HCT116 (cell line): ENCODE measurements at regions not wholly inside any gene's neighbourhood (a gene's known extent, or its start where the extent isn't known, plus 50 kb on each side); places are given as distances from the start of the nearest gene placed in this dataset.

Experiments used
- ATAC-seq: fragments of 200-7000 bp; cut with Tn5 transposase; 2 replicates; pipeline ENCODE4 v1.9.1; 2020; ENCODE audit warnings: mild to moderate bottlenecking, moderate library complexity
- BruUV-seq: library from RNA; stranded (reverse); fragments of 400-500 nt; replicated peaks from 2 replicates; lab custom pipeline; 2021; lab: Mats Ljungman, UMichigan
- CTCF ChIA-PET: fragments of 300-600 bp; sonication (Branson Sonifier 250); formaldehyde crosslinking; loops from one replicate; lab custom pipeline; 2021; ENCODE audit warnings: antibody characterized with exemption; lab: Charles Lee
- POLR2A ChIA-PET: fragments of 300-600, 350-600 bp; sonication (Branson Sonifier 250); formaldehyde crosslinking; loops from one replicate; lab custom pipeline; 2021; ENCODE audit warnings: antibody characterized with exemption; lab: Charles Lee
- RAD21 ChIA-PET, 2 experiments: fragments of 300-600 bp; sonication (Branson Sonifier 250); formaldehyde crosslinking; loops; one replicate each; lab custom pipeline; 2023; ENCODE audit warnings: low total read pairs in 2 of 2; ENCODE audit not compliant: uncharacterized antibody in 2 of 2, unreplicated experiment in 2 of 2, low non-redundant PET in 1 of 2; lab: Charles Lee
- DNase-seq: peaks from one replicate; pipeline ENCODE4 v3.0.0-alpha.2; 2010; ENCODE audit warnings: low read depth, low spot score
- H2AFZ ChIP-seq: fragments of 200-600 bp; shearing (Covaris generic), sonication (generic); 2 replicates; pipeline ENCODE4 v1.6.1; 2017; ENCODE audit warnings: low read depth, mixed run types, mixed read lengths, antibody characterized with exemption, low read length; ENCODE audit not compliant: poor library complexity, severe bottlenecking
- H3K27ac ChIP-seq: 2 replicates; pipeline ENCODE4 v1.5.1; 2012; ENCODE audit warnings: low read depth, low read length
- H3K27me3 ChIP-seq: fragments of 200-600 bp; sonication (generic); 2 replicates; pipeline ENCODE4 v1.6.1; 2016; ENCODE audit warnings: mixed run types, low read length, mixed read lengths; ENCODE audit not compliant: insufficient read depth
- H3K36me3 ChIP-seq, 2 experiments: fragments of 200-500 bp in 1 of 2; fragments of 200-600 bp in 1 of 2; sonication (Bioruptor generic) in 1 of 2; sonication (generic) in 1 of 2; 2 replicates each; pipeline versions ENCODE4 v1.5.1 to v1.6.1; 2014 to 2016; ENCODE audit warnings: low read length in 2 of 2, inconsistent platforms in 1 of 2, mixed read lengths in 1 of 2, mixed run types in 1 of 2; ENCODE audit not compliant: insufficient read depth in 2 of 2, control insufficient read depth in 1 of 2
- H3K4me1 ChIP-seq, 2 experiments: fragments of 200-600 bp in 1 of 2; sonication (generic) in 1 of 2; 2 replicates each; pipeline versions ENCODE4 v1.5.1 to v1.6.1; 2012 to 2017; ENCODE audit warnings: low read length in 2 of 2, inconsistent platforms in 1 of 2, mild to moderate bottlenecking in 1 of 2, mixed read lengths in 1 of 2, mixed run types in 1 of 2, moderate library complexity in 1 of 2; ENCODE audit not compliant: insufficient read depth in 2 of 2, control insufficient read depth in 1 of 2
- H3K4me2 ChIP-seq: fragments of 200-600 bp; sonication (generic); 2 replicates; pipeline ENCODE4 v1.6.1; 2017; ENCODE audit warnings: mixed run types, low read length, mixed read lengths
- H3K4me3 ChIP-seq, 2 experiments: fragments of 200-600 bp in 1 of 2; sonication (generic) in 1 of 2; replicated peaks in 1 of 2; 2 replicates each; pipeline ENCODE4 v1.5.1; 2011 to 2016; ENCODE audit warnings: low read length in 2 of 2, control low read depth in 1 of 2, low read depth in 1 of 2, mild to moderate bottlenecking in 1 of 2, mixed read lengths in 1 of 2, mixed run types in 1 of 2
- H3K79me2 ChIP-seq: fragments of 200-600 bp; sonication (generic); 2 replicates; pipeline ENCODE4 v1.6.1; 2017; ENCODE audit warnings: mild to moderate bottlenecking, mixed run types, low read length, moderate library complexity, mixed read lengths; ENCODE audit not compliant: insufficient read depth
- H3K9ac ChIP-seq: fragments of 200-600 bp; sonication (generic); 2 replicates; pipeline ENCODE4 v1.6.1; 2016; ENCODE audit warnings: low read length, mixed read lengths
- H3K9me2 ChIP-seq: fragments of 200-600 bp; sonication (generic), shearing (Covaris generic); 2 replicates; pipeline ENCODE4 v1.6.1; 2017; ENCODE audit warnings: mixed run types, mild to moderate bottlenecking, moderate library complexity; ENCODE audit not compliant: insufficient read depth
- H3K9me3 ChIP-seq, 2 experiments: fragments of 200-500 bp in 1 of 2; fragments of 200-600 bp in 1 of 2; sonication (Bioruptor generic) in 1 of 2; sonication (generic) in 1 of 2; 2 replicates each; pipeline ENCODE4 v1.6.1; 2014 to 2017; ENCODE audit warnings: low read length in 2 of 2, mixed read lengths in 2 of 2, inconsistent platforms in 1 of 2, low read depth in 1 of 2, mild to moderate bottlenecking in 1 of 2, mixed run types in 1 of 2, moderate library complexity in 1 of 2; ENCODE audit not compliant: control insufficient read depth in 1 of 2, insufficient read depth in 1 of 2
- H4K20me1 ChIP-seq: fragments of 200-600 bp; sonication (generic), shearing (Covaris generic); 2 replicates; pipeline ENCODE4 v1.6.1; 2017; ENCODE audit warnings: mixed run types, mild to moderate bottlenecking, moderate library complexity; ENCODE audit not compliant: insufficient read depth
- ATF3 ChIP-seq: IDR thresholded peaks from 2 replicates; pipeline ENCODE4 v1.6.1; 2012
- CBX3 ChIP-seq: IDR thresholded peaks from 2 replicates; pipeline ENCODE4 v1.6.1; 2012; ENCODE audit warnings: low read depth
- CEBPB ChIP-seq: IDR thresholded peaks from 2 replicates; pipeline ENCODE4 v1.6.1; 2012; ENCODE audit warnings: low read depth
- CTCF ChIP-seq, 3 experiments: fragments of 200-600 bp in 1 of 3; sonication (generic) in 1 of 3; IDR thresholded peaks in 2 of 3; conservative IDR thresholded peaks in 1 of 3; 2 replicates each; pipeline ENCODE4 v1.5.1; 2012 to 2017; ENCODE audit warnings: low read depth in 2 of 3, low read length in 2 of 3, antibody characterized with exemption in 1 of 3, borderline replicate concordance in 1 of 3, control low read depth in 1 of 3, mild to moderate bottlenecking in 1 of 3, mixed read lengths in 1 of 3, mixed run types in 1 of 3, moderate library complexity in 1 of 3; ENCODE audit not compliant: insufficient read depth in 1 of 3
- ELF1 ChIP-seq: IDR thresholded peaks from 2 replicates; pipeline ENCODE4 v1.6.1; 2012; ENCODE audit warnings: low read depth, borderline replicate concordance
- JUND ChIP-seq: IDR thresholded peaks from 2 replicates; pipeline ENCODE4 v1.6.1; 2012
- MAX ChIP-seq: IDR thresholded peaks from 2 replicates; pipeline ENCODE4 v1.6.1; 2012
- SIN3A ChIP-seq: IDR thresholded peaks from 2 replicates; pipeline ENCODE4 v1.6.1; 2012; ENCODE audit warnings: low read depth
- SP1 ChIP-seq: IDR thresholded peaks from 2 replicates; pipeline ENCODE4 v1.6.1; 2012; ENCODE audit warnings: low read depth
- SRF ChIP-seq: IDR thresholded peaks from 2 replicates; pipeline ENCODE4 v1.6.1; 2012; ENCODE audit warnings: low read depth
- YY1 ChIP-seq: IDR thresholded peaks from 2 replicates; pipeline ENCODE4 v1.6.1; 2011; ENCODE audit warnings: low read length, low read depth, moderate library complexity, mild to moderate bottlenecking; ENCODE audit not compliant: insufficient replicate concordance; ENCODE audit errors: extremely low read depth
- ZBTB33 ChIP-seq: IDR thresholded peaks from 2 replicates; pipeline ENCODE4 v1.6.1; 2011; ENCODE audit warnings: mild to moderate bottlenecking, low read length, moderate library complexity; ENCODE audit not compliant: insufficient replicate concordance; ENCODE audit errors: extremely low read depth
- intact Hi-C: fragments of 100-400 bp; cut with micrococcal nuclease; formaldehyde crosslinking; loops from 2 replicates; pipeline ENCODE4 v1.10.0; 2022

GRCh38 chr4:45951153-45951552, 172.7 kb downstream of the GABRG1 start:
- Histone ChIP-seq H3K9me2 (no peaks in the 10 kb centered on the region), H3K36me3 (no peaks in the 10 kb centered on the region), H4K20me1 (no peaks in the 10 kb centered on the region), H3K9ac (no peak overlapping the region), H3K4me3 (no peak overlapping the region), H3K27me3 (no peaks in the 10 kb centered on the region)
- DNase-seq, result no peak
- CTCF ChIA-PET, result no interaction called here
- no TSS peak for BruUV-seq
- TF ChIP-seq CTCF (IDR thresholded peaks at IDR 0.05 in 2 of 3, conservative IDR thresholded peaks at IDR 0.05 in 1 of 3; ENCODE audit: borderline replicate concordance in 1 of 3, insufficient read depth in 1 of 3, low read depth in 2 of 3, low read length in 2 of 3) (no peak), ATF3 (no peak), JUND (no peak), YY1 (no peak), CEBPB (no peak), MAX (no peak), SRF (no peak), ELF1 (no peak), SP1 (no peak), ZBTB33 (no peak), SIN3A (no peak), CBX3 (no peak)
- TF ChIP-seq, all 23 proteins: peak for 0
- H3K4me1 ChIP-seq, result no peaks in the 10 kb centered on the region
- ATAC-seq, result no peak
- H3K79me2 ChIP-seq, result no peaks in the 10 kb centered on the region
- H3K4me2 ChIP-seq, result no peak overlapping the region
- RAD21 ChIA-PET, result no interaction called here
- intact Hi-C loops, result no loop called here
- peaks cover 4 to 16% of the 10 kb centered on the region in 2 experiments; a peak in 2 of 4 replicates for H3K9me3 ChIP-seq
- no peak overlapping the region for H3K27ac ChIP-seq
- POLR2A ChIA-PET, result no interaction called here
- no peak overlapping the region for H2AFZ ChIP-seq
